ENCODE measurements at regions not wholly inside any gene's neighbourhood (a gene's known extent, or its start where the extent isn't known, plus 50 kb on each side); places are given as distances from the start of the nearest gene placed in this dataset.
"Not testable (repeated sequence)": the region's sequence is repeated elsewhere in the genome, so short reads cannot be mapped to it uniquely, and the experiment has no call there.

DNA sequence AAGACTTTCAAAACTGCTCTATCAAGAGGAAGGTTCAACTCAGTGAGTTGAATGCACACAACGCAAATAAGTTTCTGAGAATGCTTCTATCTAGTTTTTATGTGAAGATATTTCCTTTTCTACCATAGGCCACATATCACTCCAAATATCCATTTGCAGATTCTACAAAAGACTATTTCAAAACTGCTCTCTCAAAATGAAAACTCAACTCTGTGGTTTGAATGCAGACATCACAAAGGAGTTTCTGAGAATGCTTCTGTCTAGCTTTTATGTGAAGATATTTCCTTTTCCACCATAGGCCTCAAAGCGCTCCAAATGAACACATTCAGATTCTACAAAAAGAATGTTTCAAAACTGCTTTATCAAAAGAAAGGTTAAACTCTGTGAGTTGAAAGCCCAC lies 1093.1 kb upstream of the DEFB115 start:
- DNase-seq (ENCODE audit: low read depth in 3 of 3) = not testable (repeated sequence)

DNA sequence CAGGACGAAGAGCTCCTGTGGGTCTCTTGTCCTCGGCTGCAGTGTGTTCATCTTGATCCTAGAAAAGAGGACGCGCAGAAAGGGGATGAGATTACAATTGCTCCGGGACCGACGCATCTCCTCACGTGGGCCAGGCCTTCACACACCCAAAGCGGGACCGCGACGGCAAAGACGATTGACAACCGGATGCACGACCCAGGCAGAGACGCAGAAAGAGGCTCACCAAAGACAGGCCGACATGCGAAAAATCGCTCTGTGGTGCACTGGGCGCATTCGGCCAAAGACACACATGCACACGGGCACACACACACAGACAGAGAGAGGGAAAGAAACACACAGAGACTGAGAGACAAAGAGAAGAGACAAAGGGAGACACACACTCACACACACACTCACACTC lies 1089.9 kb upstream of the DEFB115 start:
- no peak for DNase-seq (ENCODE audit: low read depth in 3 of 3)

DNA sequence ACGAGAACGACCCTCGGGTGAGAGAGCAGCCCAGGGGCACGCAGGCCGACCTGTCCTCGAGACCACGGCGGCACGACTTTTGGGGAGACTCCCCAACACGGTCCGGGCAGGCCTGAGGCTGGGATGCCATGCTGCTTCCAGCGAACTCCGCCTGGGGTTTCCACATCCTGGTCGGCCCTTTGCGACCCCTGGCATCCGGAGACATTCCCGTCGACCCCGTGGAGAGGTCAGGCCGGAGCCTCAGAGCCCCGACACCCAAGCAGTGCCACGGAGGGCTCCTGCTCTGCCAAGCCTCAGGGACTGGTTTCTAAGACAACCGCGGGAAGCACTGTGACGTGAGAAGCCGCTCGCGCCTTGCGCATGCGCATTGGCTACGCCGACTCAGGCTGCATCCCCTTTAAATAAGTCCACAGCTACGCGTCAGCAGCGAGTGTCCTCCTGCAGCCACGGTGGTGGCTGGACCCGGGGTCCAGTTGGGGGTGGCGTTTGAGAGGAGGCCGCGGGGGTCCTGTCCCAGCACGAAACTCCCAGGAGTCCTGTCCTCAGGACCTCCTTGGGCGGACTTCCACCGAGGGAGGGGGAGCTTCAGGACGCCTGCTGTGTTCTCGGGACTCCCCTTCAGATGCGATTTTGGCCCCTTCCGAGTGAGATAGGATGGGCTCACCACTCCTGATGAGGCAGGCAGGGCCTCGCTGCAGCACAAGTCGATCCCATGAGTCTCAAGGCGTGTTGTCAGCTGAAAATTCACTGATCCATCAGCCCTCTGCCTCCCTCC lies 1089.3 kb upstream of the DEFB115 start:
- DNase-seq (ENCODE audit: low read depth in 3 of 3) = peak in 1 of 3 donors; percentile 24

DNA sequence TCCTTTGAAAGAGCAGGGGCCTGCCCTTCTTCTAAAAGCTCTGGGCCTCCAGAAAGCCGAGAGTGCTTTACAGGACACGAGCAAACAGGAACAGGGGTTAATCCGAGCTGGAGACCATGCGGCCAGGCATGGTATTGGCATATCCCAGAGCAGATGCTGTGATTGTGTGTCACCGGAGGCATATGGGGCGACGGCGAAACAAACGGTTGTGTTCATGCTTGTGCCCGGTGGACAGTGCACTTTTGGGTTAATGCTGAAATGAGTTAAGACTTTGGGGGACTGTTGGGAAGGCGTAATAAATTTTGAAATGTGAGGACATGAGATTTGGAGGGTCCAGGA lies 1088.7 kb upstream of the DEFB115 start:
- DNase-seq (ENCODE audit: low read depth in 3 of 3) = no peak

DNA sequence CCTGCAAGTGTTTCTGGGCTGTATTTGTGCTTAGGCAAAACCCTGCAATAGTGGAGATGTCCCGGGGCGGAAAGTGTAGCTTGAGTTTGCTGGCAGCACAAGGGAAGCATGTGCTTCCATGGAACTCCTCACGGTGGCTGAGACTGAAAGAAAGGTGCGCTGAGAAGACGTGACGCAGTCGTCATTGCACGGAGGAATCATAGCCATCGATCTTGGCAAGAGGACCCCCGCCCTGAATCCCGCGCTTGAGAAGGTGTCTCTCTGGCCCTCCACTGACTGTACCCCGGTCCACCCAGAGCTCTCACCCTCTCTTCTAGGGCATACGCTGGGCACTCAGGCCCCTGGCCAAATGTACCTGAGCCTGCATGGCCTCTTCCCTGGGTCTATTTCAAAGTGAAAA lies 1081.8 kb upstream of the DEFB115 start:
- no peak for DNase-seq (ENCODE audit: low read depth in 3 of 3)

DNA sequence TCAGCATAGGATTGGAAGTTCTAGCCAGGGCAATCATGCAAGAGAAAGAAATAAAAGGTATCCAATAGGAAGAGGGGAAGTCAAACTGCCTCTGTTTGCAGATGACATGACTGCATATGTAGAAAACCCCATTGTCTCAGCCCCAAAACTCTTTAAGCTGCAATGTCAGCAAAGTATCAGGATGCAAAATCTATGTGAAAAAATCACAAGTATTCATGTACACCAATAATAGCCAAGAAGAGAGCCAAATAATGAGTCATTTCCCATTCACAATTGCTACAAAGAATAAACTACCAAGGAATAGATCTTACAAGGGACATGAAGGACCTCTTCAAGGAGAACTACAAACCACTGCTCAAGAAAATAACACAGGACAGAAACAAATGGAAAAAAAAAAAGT lies 1074.3 kb upstream of the DEFB115 start:
- not testable (repeated sequence) for DNase-seq (ENCODE audit: low read depth in 3 of 3)

DNA sequence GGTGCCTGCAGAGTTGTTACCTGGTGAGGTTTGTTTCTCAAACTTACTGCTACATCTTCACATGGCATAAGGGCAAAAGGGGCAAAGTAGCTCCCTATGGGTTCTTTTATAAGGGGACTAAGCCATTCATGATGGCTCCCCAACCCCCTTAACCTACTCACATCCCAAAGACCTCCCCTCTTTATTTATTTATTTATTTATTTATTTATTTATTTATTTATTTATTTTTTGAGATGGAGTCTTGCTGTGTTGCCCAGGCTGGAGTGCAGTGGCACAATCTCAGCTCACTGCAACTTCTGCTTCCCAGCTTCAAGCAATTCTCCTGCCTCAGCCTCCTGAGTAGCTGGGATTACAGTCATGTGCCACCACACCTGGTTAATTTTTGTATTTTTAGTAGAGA lies 1065.7 kb upstream of the DEFB115 start:
- not testable (repeated sequence) for DNase-seq (ENCODE audit: low read depth in 3 of 3)

DNA sequence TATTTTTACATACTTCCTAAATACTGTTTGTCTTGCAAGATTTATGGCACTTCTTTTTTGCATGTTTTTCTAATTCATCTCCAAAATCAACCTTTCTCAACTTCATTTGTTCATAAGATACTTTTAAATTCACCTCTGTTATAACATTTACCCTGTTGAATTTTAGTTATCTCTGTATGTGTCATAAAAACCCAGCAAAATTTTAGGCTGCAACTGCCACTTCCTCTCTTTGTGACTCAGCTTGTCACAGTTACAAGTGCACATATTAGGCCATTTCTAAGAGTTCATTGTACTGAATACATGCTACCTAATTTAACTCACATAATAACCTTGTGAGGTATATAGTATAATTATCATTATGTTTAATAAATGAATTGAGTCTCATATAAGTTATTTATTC lies 1023.0 kb upstream of the DEFB115 start:
- DNase-seq (ENCODE audit: low read depth in 3 of 3) = not testable (repeated sequence)

DNA sequence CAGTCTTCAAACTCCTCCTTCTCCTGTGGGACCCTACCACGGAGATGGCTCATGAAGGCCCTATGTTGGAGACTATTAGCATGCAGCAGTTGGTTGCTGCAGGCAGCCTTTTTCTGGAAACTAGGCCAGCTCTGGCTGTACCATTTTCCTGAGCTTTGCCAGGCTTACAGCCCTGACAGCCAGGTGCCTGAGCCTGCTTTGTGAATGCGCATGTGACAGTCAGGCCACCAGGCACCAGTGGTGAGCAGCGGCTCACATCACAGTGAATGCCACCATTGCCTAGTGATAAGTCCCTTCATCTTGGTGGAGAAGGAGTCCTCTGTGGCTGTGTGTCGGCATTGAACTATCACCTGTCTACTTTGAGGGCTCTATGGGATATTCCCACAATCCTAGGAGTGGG lies 982.4 kb upstream of the DEFB115 start:
- not testable (repeated sequence) for DNase-seq (ENCODE audit: low read depth in 3 of 3)

DNA sequence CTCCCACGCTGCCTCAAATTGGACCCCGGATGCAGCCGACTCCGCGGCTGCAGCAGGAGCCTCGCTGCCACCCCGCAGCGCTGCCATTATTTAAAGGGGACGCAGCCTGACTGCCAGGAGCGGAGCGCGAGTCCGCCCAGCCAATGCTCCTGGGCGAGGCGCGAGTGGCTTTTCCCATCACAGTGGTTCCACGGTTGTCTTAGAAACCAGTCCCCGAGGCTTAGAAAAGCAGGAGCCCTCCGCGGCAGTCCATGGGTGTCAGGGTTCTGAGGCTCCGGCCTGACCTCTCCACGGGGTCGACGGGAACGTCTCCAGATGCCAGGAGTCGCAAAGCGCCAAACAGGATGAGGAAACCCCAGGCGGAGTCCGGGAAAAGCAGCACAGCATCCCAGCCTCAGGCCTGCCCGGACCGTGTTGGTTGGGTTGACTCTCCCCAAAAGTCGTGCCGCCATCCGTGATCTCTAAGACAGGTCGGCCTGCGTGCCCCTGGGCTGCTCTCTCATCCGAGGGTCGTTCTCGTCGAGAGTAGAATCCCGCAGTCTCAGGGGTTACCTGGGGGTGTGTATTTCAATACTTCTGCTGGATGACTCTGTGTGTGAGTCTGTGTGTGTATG lies 975.8 kb upstream of the DEFB115 start:
- DNase-seq (ENCODE audit: low read depth in 3 of 3) = no peak

DNA sequence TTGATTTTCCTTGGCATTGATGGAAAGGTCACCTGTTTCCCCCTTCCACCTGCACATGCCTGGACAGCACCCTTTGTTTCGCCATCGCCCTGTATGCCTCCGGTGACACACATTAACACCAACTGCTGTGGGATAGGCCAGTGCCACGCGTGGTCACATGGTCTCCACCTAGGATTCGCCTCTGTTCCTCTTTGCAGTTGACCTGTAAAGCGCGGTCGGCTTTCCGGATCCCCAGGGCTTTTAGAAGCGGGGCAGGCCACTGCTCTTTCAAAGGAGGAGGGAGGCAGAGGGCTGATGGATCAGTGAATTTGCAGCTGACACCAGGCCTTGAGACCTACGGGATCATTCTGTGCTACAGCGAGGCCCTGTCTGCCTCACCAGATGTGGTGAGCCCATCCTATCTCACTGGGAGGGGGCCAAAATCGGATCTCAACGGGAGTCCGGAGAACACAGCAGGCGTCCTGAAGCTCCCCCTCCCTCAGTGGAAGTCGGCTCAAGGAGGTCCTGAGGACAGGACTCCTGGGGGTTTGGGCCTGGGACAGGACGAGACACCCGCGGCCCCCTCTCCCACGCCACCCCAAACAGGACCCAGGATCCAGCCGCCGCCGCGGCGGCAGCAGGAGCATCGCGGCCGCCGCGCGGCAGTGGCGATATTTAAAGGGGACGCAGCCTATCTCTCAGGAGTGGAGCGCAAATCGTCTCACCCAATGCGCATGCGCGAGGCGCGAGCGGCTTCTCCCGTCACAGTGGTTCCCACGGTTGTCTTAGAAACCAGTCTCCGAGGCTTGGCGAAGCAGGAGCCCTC lies 973.8 kb upstream of the DEFB115 start:
- peak; percentile 33 to 76 (median 67) for DNase-seq (ENCODE audit: low read depth in 3 of 3)

DNA sequence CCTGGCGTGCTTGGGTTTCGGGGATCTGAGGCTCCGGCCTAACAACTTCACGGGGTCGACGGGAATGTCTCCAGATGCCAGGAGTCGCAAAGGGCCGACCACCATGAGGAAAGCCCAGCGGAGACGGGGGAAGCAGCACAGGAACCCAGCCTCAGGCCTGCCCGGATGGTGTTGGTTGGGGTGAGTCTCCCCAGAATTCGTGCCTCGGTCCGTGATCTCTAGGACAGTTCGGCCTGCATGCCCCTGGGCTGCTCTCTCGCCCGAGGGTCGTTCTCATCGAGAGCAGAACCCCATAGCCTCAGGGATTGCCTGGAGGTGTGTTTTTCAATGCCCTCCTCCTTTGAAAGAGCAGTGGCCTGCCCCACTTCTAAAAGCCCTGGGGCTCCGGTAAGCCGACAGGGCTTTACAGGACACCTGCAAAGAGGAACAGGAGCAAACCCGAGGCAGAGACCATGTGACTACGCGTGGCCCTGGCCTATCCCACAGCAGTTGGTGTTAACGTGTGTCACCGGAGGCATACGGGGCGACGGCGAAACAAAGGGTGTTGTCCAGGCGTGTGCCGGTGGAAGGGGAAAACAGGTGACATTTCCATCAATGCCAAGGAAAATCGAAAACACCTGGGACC lies 973.1 kb upstream of the DEFB115 start:
- DNase-seq (ENCODE audit: low read depth in 3 of 3) = no peak

DNA sequence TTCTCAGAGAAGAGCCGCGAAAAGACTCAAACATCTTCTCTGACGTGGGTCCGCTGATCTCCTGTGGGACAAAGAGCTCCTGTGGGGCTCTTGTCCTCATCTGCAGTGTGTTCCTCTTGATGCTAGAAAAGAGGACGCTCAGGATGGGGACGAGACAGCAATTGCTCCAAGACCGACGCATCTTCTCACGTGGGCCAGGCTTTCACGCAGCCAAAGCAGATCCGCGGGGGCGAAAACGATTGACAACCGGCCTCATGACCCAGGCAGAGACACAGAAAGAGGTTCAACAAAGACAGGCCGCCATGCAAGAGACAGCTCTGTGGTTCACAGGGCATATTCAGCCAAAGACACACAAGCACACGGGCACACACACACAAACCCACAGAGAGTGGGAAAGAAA lies 971.8 kb upstream of the DEFB115 start:
- DNase-seq (ENCODE audit: low read depth in 3 of 3) = no peak

DNA sequence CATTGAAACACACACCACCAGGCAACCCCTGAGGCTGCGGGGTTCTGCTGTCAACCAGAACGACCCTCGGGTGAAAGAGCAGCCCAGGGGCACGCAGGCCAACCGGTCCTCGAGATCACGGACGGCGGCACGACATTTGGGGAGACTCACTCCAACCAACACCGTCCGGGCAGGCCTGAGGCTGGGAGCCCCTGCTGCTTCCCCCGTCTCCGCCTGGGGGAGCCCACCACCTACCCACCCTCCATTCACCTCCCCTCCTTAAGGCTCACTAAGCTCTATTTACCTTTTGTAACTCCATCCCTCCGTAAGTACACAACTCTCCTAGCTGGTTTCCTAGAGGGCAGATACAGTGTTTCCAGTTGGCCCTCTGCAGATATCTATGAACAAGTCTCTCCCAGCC lies 971.3 kb upstream of the DEFB115 start:
- DNase-seq (ENCODE audit: low read depth in 3 of 3) = no peak

DNA sequence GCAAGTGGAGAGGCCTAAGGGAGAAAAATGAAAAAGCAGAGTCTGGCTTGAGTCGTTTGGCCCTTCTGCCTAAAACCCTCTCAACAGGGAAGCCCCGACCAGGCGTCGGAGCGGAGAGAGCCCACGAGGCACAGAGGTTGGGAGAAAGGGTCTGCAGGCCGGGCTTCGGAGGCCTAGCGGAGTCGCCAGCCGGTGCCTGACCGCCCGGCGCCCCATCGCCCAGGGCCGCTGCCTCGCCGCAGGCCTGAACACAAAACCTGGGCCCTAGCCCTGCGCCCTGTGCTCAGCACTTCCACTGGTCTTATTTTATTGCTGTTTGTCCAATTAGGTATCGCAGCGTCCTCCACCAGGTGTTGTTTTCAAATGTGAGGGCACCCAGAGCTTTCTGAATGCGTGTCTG lies 970.0 kb upstream of the DEFB115 start:
- DNase-seq (ENCODE audit: low read depth in 3 of 3) = not testable (repeated sequence)

DNA sequence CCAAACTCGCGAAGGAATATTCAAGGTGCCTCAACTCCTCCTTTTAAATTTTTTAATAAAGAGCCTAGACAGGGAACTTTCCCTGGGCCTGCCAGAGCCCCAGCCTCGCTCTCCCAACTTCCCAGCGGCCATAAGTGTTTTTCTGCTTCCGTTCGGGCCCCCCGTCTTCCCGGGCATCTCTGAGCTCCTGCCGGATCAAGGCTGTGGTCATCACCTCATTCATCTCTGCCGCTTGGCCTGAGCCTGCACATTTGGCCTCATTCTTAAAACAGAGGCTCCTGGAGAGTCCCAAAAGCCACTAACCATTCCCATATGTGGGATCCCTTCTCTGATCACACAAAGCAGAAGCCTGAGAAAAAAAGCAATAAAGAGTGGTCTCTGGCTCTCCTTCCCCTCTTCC lies 969.1 kb upstream of the DEFB115 start:
- no peak for DNase-seq (ENCODE audit: low read depth in 3 of 3)

DNA sequence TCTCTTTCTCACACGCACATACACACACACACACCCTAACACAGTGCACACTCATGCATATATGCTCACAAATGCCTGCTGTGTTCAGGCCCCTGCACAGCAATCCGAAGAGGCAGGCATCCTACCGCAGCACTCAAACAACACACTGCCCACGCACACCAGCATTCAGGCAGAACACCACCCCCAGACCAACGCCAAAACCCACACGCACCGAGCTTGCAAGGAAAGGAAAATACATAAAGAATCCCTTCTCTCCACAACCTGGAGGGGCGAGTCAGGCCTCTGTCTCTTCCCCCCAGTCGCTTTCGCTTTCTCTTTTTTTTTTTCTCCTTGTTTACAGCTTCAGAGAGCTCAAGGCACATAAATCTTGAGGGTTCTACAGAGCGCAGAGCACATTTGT lies 968.4 kb upstream of the DEFB115 start:
- not testable (repeated sequence) for DNase-seq (ENCODE audit: low read depth in 3 of 3)

DNA sequence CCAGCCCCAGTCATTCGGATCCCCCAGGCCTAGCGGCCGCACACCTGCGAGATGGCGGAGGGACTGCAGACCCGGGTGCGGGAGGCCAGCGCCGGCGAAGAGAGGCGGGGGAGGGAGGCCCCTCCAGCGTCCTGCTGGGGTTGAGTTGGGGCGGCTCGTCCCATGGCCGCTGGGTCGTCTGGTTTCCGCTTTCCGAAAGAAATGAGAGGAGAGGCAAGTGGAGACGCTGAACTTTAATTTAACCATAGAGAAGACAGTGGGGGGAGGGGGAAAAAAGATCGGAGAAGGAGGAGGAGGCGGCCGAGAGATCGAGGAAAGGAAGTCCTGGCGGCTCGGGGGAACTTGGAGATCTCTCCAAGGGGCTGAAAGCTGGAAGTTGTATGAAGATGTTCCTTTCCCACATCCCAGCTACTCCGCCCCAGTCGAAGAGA lies 967.7 kb upstream of the DEFB115 start:
- DNase-seq (ENCODE audit: low read depth in 3 of 3) = not testable (repeated sequence)

DNA sequence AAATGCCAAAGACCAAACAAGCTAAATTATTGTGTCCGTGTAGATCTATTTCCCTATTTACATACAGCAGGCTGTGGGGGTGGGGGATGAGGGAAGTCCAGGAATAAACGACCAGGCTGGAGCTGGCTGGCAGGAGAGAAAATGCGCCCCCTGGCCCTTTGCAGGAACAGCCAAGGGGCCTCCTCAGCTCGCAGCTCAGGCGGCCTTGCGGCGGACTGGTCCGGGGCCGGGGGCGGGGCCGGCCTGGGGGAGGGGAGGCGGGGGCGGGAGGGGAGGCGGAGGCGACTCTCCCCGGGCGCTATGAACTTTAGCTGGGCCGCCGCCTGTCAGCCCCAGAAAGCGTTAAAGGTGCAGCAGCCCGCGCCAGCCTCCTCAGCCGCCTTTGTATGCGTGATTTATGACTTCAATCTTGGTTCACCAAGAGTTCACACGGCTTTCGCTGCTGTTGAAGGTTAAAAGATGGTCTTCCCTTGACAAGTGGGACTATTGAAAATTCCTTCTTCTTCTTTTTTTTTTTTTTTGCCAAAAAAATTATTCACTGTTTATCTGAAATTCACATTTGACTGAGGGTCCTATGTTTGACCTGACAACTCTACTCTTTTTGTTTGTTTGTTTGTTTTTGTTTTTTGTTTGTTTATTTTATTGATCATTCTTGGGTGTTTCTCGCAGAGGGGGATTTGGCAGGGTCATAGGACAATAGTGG lies 967.0 kb upstream of the DEFB115 start:
- not testable (repeated sequence) for DNase-seq (ENCODE audit: low read depth in 3 of 3)

DNA sequence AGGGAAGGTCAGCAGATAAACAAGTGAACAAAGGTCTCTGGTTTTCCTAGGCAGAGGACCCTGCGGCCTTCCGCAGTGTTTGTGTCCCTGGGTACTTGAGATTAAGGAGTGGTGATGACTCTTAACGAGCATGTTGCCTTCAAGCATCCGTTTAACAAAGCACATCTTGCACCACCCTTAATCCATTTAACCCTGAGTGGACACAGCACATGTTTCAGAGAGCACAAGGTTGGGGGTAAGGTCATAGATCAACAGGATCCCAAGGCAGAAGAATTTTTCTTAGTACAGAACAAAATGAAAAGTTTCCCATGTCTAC lies 966.4 kb upstream of the DEFB115 start:
- DNase-seq (ENCODE audit: low read depth in 3 of 3) = not testable (repeated sequence)

DNA sequence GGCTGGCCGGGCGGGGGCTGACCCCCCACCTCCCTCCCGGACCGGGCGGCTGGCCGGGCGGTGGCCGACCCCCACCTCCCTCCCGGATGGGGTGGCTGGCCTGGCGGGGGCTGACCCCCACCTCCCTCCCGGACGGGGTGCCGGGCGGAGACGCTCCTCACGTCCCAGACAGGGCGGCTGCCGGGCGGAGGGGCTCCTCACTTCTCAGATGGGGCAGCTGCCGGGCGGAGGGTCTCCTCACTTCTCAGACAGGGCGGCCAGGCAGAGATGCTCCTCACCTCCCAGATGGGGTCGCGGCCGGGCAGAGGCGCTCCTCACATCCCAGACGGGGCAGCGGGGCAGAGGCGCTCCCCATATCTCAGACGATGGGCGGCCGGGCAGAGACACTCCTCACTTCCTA lies 965.8 kb upstream of the DEFB115 start:
- not testable (repeated sequence) for DNase-seq (ENCODE audit: low read depth in 3 of 3)

DNA sequence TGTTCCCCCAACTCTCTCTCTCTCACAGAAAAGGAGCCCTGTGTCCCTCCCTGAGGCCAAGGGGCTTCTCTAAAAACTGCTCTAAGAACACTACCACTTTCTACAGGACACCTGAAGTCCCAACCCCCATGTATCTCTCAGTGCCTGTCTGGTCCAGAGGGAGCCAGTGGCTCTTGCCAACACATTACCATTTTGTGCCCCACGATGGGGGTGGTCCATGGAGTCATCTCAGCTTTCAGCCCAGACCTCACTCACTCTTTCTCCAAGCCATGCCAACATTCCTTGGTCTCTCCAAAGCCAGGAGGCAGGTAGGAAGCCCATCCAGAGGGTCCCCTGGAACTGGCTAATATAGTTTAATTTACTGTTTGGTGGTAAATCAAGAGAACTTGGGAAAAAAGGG lies 962.1 kb upstream of the DEFB115 start:
- not testable (repeated sequence) for DNase-seq (ENCODE audit: low read depth in 3 of 3)
